HepG2 (cell line): ENCODE measurements at regions not wholly inside any gene's neighbourhood (a gene's known extent, or its start where the extent isn't known, plus 50 kb on each side); places are given as distances from the start of the nearest gene placed in this dataset.

Source experiments
- ATAC-seq: fragments of 200-7000 bp; cut with Tn5 transposase; 3 replicates; pipeline ENCODE4 v1.9.1; 2020; ENCODE audit warnings: mild to moderate bottlenecking, moderate library complexity
- BruUV-seq: library from RNA; stranded (reverse); fragments of 400-500 nt; replicated peaks from 2 replicates; lab custom pipeline; 2021; lab: Mats Ljungman, UMichigan
- CTCF ChIA-PET: fragments of 300-600 bp; formaldehyde crosslinking; extraction: SDS; loops from one replicate; lab custom pipeline; 2021; ENCODE audit warnings: low total read pairs, inconsistent platforms, low intra/inter-chr PET ratio; lab: Yijun Ruan, JAX
- POLR2A ChIA-PET: fragments of 350-600 bp; sonication (Branson Sonifier 250); formaldehyde crosslinking; loops from one replicate; lab custom pipeline; 2020; ENCODE audit warnings: antibody characterized with exemption, inconsistent platforms; lab: Yijun Ruan, JAX
- DNase-seq: peaks from one replicate; pipeline ENCODE4 v3.0.0-alpha.2; 2015; ENCODE audit warnings: low spot score
- FAIRE-seq: peaks from 3 replicates; lab custom pipeline; 2011; peaks lifted over from hg19 to GRCh38; lab: Jason Lieb, UNC
- H2AFZ ChIP-seq: one replicate; pipeline ENCODE4 v1.6.1; 2011; ENCODE audit warnings: low read length, inconsistent platforms
- H3K27ac ChIP-seq: fragments of 300-600 bp; 3 replicates; pipeline ENCODE4 v1.8.0; 2011; ENCODE audit warnings: mixed run types, mild to moderate bottlenecking, mixed read lengths, low read length, inconsistent platforms; ENCODE audit not compliant: insufficient read depth; ENCODE audit errors: extremely low read length
- H3K27me3 ChIP-seq, 2 experiments: fragments of 200-600 bp in 1 of 2; 2 replicates in 1 of 2; 3 replicates in 1 of 2; pipeline versions ENCODE4 v1.6.0 to v1.8.0; 2011; ENCODE audit warnings: low read length in 2 of 2, mild to moderate bottlenecking in 2 of 2, moderate library complexity in 2 of 2, inconsistent platforms in 1 of 2; ENCODE audit not compliant: insufficient read depth in 2 of 2, control insufficient read depth in 1 of 2
- H3K36me3 ChIP-seq, 2 experiments: fragments of 200-600 bp in 1 of 2; replicated peaks in 1 of 2; 2 replicates in 1 of 2; 3 replicates in 1 of 2; pipeline versions ENCODE4 v1.5.1 to v1.8.0; 2011; ENCODE audit warnings: low read length in 2 of 2, inconsistent platforms in 1 of 2; ENCODE audit not compliant: insufficient read depth in 2 of 2, control insufficient read depth in 1 of 2
- H3K4me1 ChIP-seq: 2 replicates; pipeline ENCODE4 v1.5.1; 2012; ENCODE audit warnings: low read length, inconsistent platforms; ENCODE audit not compliant: insufficient read depth
- H3K4me2 ChIP-seq: 2 replicates; pipeline ENCODE4 v1.6.0; 2011; ENCODE audit warnings: low read depth, low read length, inconsistent platforms
- H3K4me3 ChIP-seq, 3 experiments: fragments of 200-600 bp in 1 of 3; sonication (generic), shearing (Covaris generic) in 1 of 3; replicated peaks in 1 of 3; 2 replicates each; pipeline ENCODE4 v1.5.1; 2011 to 2016; ENCODE audit warnings: low read length in 3 of 3, inconsistent platforms in 2 of 3, low read depth in 2 of 3, mild to moderate bottlenecking in 2 of 3, control low read depth in 1 of 3, mixed read lengths in 1 of 3; ENCODE audit not compliant: insufficient read depth in 1 of 3
- H3K79me2 ChIP-seq: one replicate; pipeline ENCODE4 v1.6.1; 2011; ENCODE audit warnings: low read length, inconsistent platforms; ENCODE audit not compliant: insufficient read depth
- H3K9ac ChIP-seq: 2 replicates; pipeline ENCODE4 v1.6.0; 2011; ENCODE audit warnings: mild to moderate bottlenecking, low read depth, low read length, inconsistent platforms; ENCODE audit not compliant: insufficient read depth
- H3K9me3 ChIP-seq: 2 replicates; pipeline ENCODE4 v1.5.1; 2012; ENCODE audit warnings: mild to moderate bottlenecking, low read length
- H4K20me1 ChIP-seq: 2 replicates; pipeline ENCODE4 v1.6.0; 2011; ENCODE audit warnings: inconsistent platforms, mild to moderate bottlenecking, low read length, moderate library complexity; ENCODE audit not compliant: insufficient read depth
- CHCHD3 ChIP-seq: sonication (generic); formaldehyde crosslinking; IDR thresholded peaks from 2 replicates; pipeline ENCODE4 v1.8.0; 2022; ENCODE audit warnings: mild to moderate bottlenecking, missing genetic modification reagents, moderate library complexity
- MIER3 ChIP-seq: IDR thresholded peaks from 2 replicates; pipeline ENCODE4 v1.6.1; 2016; ENCODE audit warnings: missing compliant biosample characterization, borderline replicate concordance
- NFIC ChIP-seq: IDR thresholded peaks from 2 replicates; pipeline ENCODE4 v1.6.1; 2012; ENCODE audit warnings: mild to moderate bottlenecking, low read length, inconsistent platforms
- NR3C1 ChIP-seq: sonication (generic); formaldehyde crosslinking; IDR thresholded peaks from 2 replicates; pipeline ENCODE4 v1.4.0; 2020; ENCODE audit warnings: missing genetic modification reagents
- PCBP2 ChIP-seq: fragments of 200-400 bp; formaldehyde crosslinking; optimal IDR thresholded peaks from 2 replicates; pipeline ENCODE3; 2018; ENCODE audit warnings: low read length, low read depth; ENCODE audit not compliant: poor library complexity, severe bottlenecking
- RCOR2 ChIP-seq: IDR thresholded peaks from 2 replicates; pipeline ENCODE4 v1.6.1; 2016; ENCODE audit warnings: missing biosample characterization, missing genetic modification reagents
- REXO4 ChIP-seq: sonication (generic); formaldehyde crosslinking; IDR thresholded peaks from 2 replicates; pipeline ENCODE4 v1.8.0; 2022; ENCODE audit warnings: missing genetic modification reagents, mild to moderate bottlenecking, borderline replicate concordance
- ZC3H4 ChIP-seq: sonication (generic); formaldehyde crosslinking; IDR thresholded peaks from 2 replicates; pipeline ENCODE4 v1.4.0; 2020; ENCODE audit warnings: missing genetic modification reagents, borderline replicate concordance
- ZNF264 ChIP-seq: sonication (generic); formaldehyde crosslinking; IDR thresholded peaks from 2 replicates; pipeline ENCODE4 v1.4.0; 2020; ENCODE audit warnings: missing genetic modification reagents
- ZNF451 ChIP-seq: sonication (generic); formaldehyde crosslinking; IDR thresholded peaks from 2 replicates; pipeline ENCODE4 v1.5.0; 2020; ENCODE audit warnings: mild to moderate bottlenecking, missing genetic modification reagents
- ZNF773 ChIP-seq: sonication (generic); formaldehyde crosslinking; IDR thresholded peaks from 2 replicates; pipeline ENCODE4 v1.4.0; 2020; ENCODE audit warnings: missing genetic modification reagents, borderline replicate concordance
- ZNF879 ChIP-seq: sonication (generic); formaldehyde crosslinking; IDR thresholded peaks from 2 replicates; pipeline ENCODE4 v1.8.1; 2023; ENCODE audit warnings: missing genetic modification reagents
- in situ Hi-C: cut with HindIII; loops from 2 replicates; pipeline ENCODE4 v1.10.0; 2017; ENCODE audit warnings: low pct_unique_long_range_greater_than_20kb; ENCODE audit not compliant: extremely low pct_ligation_motif_present
- intact Hi-C: fragments of 100-400 bp; cut with micrococcal nuclease; formaldehyde crosslinking; loops from one replicate; pipeline ENCODE4 v1.10.0; 2022; ENCODE audit not compliant: unreplicated experiment
- TF ChIP-seq, protein P1 (sequence below): sonication (generic); formaldehyde crosslinking; IDR thresholded peaks from 2 replicates; pipeline ENCODE4 v1.5.1; 2020; ENCODE audit warnings: missing genetic modification reagents, mild to moderate bottlenecking, borderline replicate concordance
- TF ChIP-seq, protein P2 (sequence below): sonication (generic); formaldehyde crosslinking; IDR thresholded peaks from 2 replicates; pipeline ENCODE4 v1.4.0; 2020; ENCODE audit warnings: missing genetic modification reagents, borderline replicate concordance
- TF ChIP-seq, protein P3 (sequence below): sonication (generic); formaldehyde crosslinking; IDR thresholded peaks from 2 replicates; pipeline ENCODE4 v1.9.0; 2021; ENCODE audit warnings: missing genetic modification reagents, borderline replicate concordance
- TF ChIP-seq, protein P4 (sequence below), 2 experiments: sonication (generic) in 1 of 2; formaldehyde crosslinking in 1 of 2; IDR thresholded peaks; 2 replicates each; pipeline versions ENCODE4 v1.5.1 to v1.6.1; 2011 to 2020; ENCODE audit warnings: borderline replicate concordance in 1 of 2, low read depth in 1 of 2, low read length in 1 of 2, mild to moderate bottlenecking in 1 of 2, missing genetic modification reagents in 1 of 2, moderate library complexity in 1 of 2

DNA sequence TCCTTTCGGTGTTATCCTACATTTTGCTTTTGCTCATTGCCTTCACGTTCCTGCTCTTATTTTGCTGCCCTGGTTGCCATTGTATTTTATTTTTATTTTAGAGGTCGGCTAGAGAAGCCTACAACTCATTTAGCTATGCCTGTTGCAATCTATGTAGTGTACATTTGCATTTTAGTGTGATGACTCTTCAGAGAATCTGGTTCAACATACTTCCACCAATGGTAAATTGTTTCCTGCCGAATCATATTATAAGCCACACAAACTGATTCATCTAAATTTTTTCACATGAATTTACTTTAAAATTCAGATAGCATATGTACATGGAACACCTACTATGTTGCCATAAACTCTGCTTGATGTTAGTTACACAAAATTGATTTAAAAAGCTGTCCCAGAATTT, 1596.9 kb downstream of the PLA2G4A start (continued):
- TF ChIP-seq NFIC = no peak
- TF ChIP-seq MIER3 = no peak
- TF ChIP-seq, all 625 proteins: peak for 0

DNA sequence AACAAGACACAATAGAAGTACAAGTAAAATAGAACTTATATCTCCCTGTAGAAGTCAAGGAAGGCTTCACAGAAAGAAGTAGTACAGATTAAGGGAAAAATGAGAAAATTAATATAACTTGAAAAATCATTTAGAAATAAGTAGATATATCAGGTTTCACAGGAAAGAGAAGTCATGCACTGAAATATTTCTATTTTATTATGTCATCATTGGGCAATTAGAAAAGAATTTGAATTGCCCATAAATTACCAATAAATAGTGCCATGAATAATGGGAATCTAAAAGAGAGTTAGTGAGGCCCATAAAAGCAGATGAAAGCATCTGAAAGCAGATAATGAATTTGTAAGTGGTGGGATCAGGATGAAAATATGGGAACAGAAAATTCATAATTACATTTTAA, 1597.8 kb downstream of the PLA2G4A start:
- CTCF ChIA-PET = no interaction called here
- Histone ChIP-seq H3K9ac (no peak overlapping the region), H3K27ac (no peak overlapping the region), H3K36me3 (no peaks in the 10 kb centered on the region), H3K4me1 (no peaks in the 10 kb centered on the region), H3K27me3 (no peaks in the 10 kb centered on the region), H4K20me1 (no peaks in the 10 kb centered on the region), H2AFZ (no peak overlapping the region), H3K4me3 (no peak overlapping the region), H3K79me2 (no peaks in the 10 kb centered on the region), H3K9me3 (no peaks in the 10 kb centered on the region), H3K4me2 (no peak overlapping the region)
- ATAC-seq (no peak), FAIRE-seq (no peak), DNase-seq (no peak)
- no peak for TF ChIP-seq ZNF264 (CRISPR knock-in tag)
- no peak for TF ChIP-seq RCOR2 (CRISPR knock-in tag)
- TF ChIP-seq, protein P1, sequence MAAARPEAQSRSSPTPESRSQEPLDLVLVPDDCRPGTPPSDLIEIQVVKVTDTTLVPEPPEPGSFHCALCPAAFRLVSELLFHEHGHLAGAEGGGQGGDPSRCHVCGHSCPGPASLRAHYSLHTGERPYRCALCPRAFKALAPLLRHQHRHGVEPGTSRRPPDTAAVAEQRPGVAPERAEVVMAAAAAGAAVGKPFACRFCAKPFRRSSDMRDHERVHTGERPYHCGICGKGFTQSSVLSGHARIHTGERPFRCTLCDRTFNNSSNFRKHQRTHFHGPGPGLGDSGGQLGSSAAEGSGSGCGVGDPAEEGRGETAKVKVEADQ = no peak
- no peak for TF ChIP-seq REXO4 (CRISPR knock-in tag)
- TF ChIP-seq, protein P2, sequence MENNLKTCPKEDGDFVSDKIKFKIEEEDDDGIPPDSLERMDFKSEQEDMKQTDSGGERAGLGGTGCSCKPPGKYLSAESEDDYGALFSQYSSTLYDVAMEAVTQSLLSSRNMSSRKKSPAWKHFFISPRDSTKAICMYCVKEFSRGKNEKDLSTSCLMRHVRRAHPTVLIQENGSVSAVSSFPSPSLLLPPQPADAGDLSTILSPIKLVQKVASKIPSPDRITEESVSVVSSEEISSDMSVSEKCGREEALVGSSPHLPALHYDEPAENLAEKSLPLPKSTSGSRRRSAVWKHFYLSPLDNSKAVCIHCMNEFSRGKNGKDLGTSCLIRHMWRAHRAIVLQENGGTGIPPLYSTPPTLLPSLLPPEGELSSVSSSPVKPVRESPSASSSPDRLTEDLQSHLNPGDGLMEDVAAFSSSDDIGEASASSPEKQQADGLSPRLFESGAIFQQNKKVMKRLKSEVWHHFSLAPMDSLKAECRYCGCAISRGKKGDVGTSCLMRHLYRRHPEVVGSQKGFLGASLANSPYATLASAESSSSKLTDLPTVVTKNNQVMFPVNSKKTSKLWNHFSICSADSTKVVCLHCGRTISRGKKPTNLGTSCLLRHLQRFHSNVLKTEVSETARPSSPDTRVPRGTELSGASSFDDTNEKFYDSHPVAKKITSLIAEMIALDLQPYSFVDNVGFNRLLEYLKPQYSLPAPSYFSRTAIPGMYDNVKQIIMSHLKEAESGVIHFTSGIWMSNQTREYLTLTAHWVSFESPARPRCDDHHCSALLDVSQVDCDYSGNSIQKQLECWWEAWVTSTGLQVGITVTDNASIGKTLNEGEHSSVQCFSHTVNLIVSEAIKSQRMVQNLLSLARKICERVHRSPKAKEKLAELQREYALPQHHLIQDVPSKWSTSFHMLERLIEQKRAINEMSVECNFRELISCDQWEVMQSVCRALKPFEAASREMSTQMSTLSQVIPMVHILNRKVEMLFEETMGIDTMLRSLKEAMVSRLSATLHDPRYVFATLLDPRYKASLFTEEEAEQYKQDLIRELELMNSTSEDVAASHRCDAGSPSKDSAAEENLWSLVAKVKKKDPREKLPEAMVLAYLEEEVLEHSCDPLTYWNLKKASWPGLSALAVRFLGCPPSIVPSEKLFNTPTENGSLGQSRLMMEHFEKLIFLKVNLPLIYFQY (CRISPR knock-in tag) = no peak
- TF ChIP-seq, protein P3, sequence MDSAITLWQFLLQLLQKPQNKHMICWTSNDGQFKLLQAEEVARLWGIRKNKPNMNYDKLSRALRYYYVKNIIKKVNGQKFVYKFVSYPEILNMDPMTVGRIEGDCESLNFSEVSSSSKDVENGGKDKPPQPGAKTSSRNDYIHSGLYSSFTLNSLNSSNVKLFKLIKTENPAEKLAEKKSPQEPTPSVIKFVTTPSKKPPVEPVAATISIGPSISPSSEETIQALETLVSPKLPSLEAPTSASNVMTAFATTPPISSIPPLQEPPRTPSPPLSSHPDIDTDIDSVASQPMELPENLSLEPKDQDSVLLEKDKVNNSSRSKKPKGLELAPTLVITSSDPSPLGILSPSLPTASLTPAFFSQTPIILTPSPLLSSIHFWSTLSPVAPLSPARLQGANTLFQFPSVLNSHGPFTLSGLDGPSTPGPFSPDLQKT (CRISPR knock-in tag) = no peak
- no peak for TF ChIP-seq CHCHD3 (CRISPR knock-in tag)
- TF ChIP-seq, protein P4, sequence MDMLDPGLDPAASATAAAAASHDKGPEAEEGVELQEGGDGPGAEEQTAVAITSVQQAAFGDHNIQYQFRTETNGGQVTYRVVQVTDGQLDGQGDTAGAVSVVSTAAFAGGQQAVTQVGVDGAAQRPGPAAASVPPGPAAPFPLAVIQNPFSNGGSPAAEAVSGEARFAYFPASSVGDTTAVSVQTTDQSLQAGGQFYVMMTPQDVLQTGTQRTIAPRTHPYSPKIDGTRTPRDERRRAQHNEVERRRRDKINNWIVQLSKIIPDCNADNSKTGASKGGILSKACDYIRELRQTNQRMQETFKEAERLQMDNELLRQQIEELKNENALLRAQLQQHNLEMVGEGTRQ (IDR thresholded peaks at IDR 0.05; ENCODE audit: low read depth, low read length) = no peak
- TF ChIP-seq, protein P4 (CRISPR knock-in tag; IDR thresholded peaks at IDR 0.05; ENCODE audit: borderline replicate concordance) = no peak
- TF ChIP-seq ZNF879 (CRISPR knock-in tag) = no peak
- no peak for TF ChIP-seq NR3C1 (CRISPR knock-in tag)
- TF ChIP-seq ZNF773 (CRISPR knock-in tag) = no peak
- no peak for TF ChIP-seq ZC3H4 (CRISPR knock-in tag)
- no peak for TF ChIP-seq ZNF451 (CRISPR knock-in tag)
- TF ChIP-seq PCBP2 = no peak
- BruUV-seq = no TSS peak
- in situ Hi-C loops = no loop called here
- POLR2A ChIA-PET = no interaction called here
- intact Hi-C loops = no loop called here
